Germinal center (tissue), 1 donor: ENCODE measurements at regions not wholly inside any gene's neighbourhood (a gene's known extent, or its start where the extent isn't known, plus 50 kb on each side); places are given as distances from the start of the nearest gene placed in this dataset.

ENCODE experiments used
- DNase-seq: peaks from one replicate; pipeline ENCODE4 v3.0.0; 2012; ENCODE audit warnings: mixed read lengths, low spot score

DNA sequence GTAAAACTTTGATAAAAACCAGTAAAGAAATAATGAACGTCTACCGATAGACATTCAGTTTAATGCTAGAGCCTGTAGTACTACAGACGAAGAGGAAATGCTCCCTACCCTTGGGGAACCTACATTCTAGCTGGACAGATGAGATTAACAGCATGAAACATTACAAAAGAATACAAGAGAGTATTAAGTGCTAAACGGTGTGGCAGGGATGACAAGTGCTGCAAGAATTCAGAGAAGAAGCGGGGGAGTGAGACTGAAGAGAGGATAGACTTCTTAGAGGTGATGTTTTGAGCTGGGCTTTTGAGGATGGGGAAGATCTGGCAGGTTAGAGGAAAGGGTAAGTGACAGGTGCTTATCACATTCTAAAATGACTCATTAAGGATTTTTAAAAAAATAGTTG lies 52.6 kb upstream of the ESX1 start:
- no peak for DNase-seq

DNA sequence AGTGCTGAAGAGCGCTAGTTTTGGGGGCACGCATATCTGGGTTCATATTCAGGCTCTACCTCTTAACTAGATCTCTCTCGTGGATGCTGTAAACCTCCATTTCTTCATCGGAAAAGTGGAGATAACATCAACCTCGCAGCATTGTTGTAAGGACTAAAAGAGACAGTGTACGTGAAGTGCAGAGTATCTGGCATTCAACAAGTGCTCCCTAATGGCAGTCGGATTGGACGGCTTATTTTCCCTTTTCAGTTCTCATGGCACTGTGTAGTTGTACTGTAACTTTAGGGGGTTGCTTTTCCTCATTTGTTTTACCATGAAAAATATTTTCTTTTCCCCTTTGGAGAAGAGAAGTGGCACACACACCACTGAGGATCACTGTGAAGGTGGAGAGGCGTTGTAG lies 51.4 kb upstream of the ESX1 start:
- DNase-seq: no peak
